SJCRH30 (cell line): ENCODE measurements at regions not wholly inside any gene's neighbourhood (a gene's known extent, or its start where the extent isn't known, plus 50 kb on each side); places are given as distances from the start of the nearest gene placed in this dataset.

Experiments
- DNase-seq, 2 experiments: peaks; one replicate each; pipeline ENCODE4 v3.0.0-alpha.2; 2015 to 2020
- H3K27ac ChIP-seq: fragments of 250-450 bp; sonication (Bioruptor Pico); 2 replicates; pipeline ENCODE4 v1.5.1; 2020; ENCODE audit warnings: mild to moderate bottlenecking, moderate library complexity
- H3K27me3 ChIP-seq: fragments of 250-450 bp; sonication (Bioruptor Pico); 2 replicates; pipeline ENCODE4 v1.5.1; 2020; ENCODE audit warnings: mild to moderate bottlenecking, moderate library complexity
- H3K36me3 ChIP-seq: fragments of 250-450 bp; sonication (Bioruptor Pico); 2 replicates; pipeline ENCODE4 v1.5.1; 2020; ENCODE audit warnings: mild to moderate bottlenecking, moderate library complexity
- H3K4me1 ChIP-seq: fragments of 250-450 bp; sonication (Bioruptor Pico); 2 replicates; pipeline ENCODE4 v1.5.1; 2020; ENCODE audit warnings: mild to moderate bottlenecking, moderate library complexity
- H3K4me3 ChIP-seq: fragments of 250-450 bp; sonication (Bioruptor Pico); 2 replicates; pipeline ENCODE4 v1.5.1; 2020; ENCODE audit warnings: mild to moderate bottlenecking, moderate library complexity
- H3K9me3 ChIP-seq: fragments of 250-450 bp; sonication (Bioruptor Pico); replicated peaks from 2 replicates; pipeline ENCODE4 v1.5.1; 2020; ENCODE audit warnings: mild to moderate bottlenecking, moderate library complexity

GRCh38 chr2:175396696-175397095 is 215.2 kb upstream of the ATP5MC3 start:
- no peaks in the 10 kb centered on the region for H3K36me3 ChIP-seq

GRCh38 chr2:175393851-175394250 is 212.3 kb upstream of the ATP5MC3 start:
- DNase-seq, result no peak
- Histone ChIP-seq H3K4me3 (no peak overlapping the region), H3K27me3 (no peaks in the 10 kb centered on the region), H3K9me3 (no peaks in the 10 kb centered on the region), H3K27ac (no peak overlapping the region), H3K4me1 (no peaks in the 10 kb centered on the region), H3K36me3 (no peaks in the 10 kb centered on the region)

More at GRCh38 chr2:175396696-175397095, 215.2 kb upstream of the ATP5MC3 start:
- Histone ChIP-seq H3K9me3 (no peaks in the 10 kb centered on the region), H3K4me3 (no peak overlapping the region), H3K27ac (no peak overlapping the region), H3K4me1 (no peaks in the 10 kb centered on the region), H3K27me3 (no peaks in the 10 kb centered on the region)
- no peak for DNase-seq

GRCh38 chr2:175383286-175383685 is 201.8 kb upstream of the ATP5MC3 start:
- Histone ChIP-seq H3K4me1 (no peaks in the 10 kb centered on the region), H3K27ac (no peak overlapping the region), H3K9me3 (no peaks in the 10 kb centered on the region), H3K36me3 (no peaks in the 10 kb centered on the region), H3K27me3 (no peaks in the 10 kb centered on the region), H3K4me3 (no peak overlapping the region)
- no peak for DNase-seq

GRCh38 chr2:175373729-175374128 is 192.2 kb upstream of the ATP5MC3 start:
- H3K4me3 ChIP-seq, result no peak overlapping the region
- H3K27me3 ChIP-seq, result 0 out of 2 replicates have a peak, but pooled peaks cover 5% of the 10 kb centered on the region
- H3K27ac ChIP-seq, result no peak overlapping the region
- no peaks in the 10 kb centered on the region for H3K36me3 ChIP-seq
- no peaks in the 10 kb centered on the region for H3K9me3 ChIP-seq
- no peaks in the 10 kb centered on the region for H3K4me1 ChIP-seq
- no peak for DNase-seq

GRCh38 chr2:175372704-175373701 is 191.5 kb upstream of the ATP5MC3 start:
- Histone ChIP-seq H3K27me3 (0 out of 2 replicates have a peak, but pooled peaks cover 5% of the 10 kb centered on the region), H3K4me3 (no peak overlapping the region), H3K4me1 (no peaks in the 10 kb centered on the region), H3K27ac (no peak overlapping the region), H3K36me3 (no peaks in the 10 kb centered on the region), H3K9me3 (no peaks in the 10 kb centered on the region)
- no peak for DNase-seq

- H3K36me3 ChIP-seq, result no peaks in the 10 kb centered on the region
- H3K9me3 ChIP-seq, result no peaks in the 10 kb centered on the region
- H3K27ac ChIP-seq, result no peak overlapping the region
- H3K4me3 ChIP-seq, result no peak overlapping the region
- H3K4me1 ChIP-seq, result no peaks in the 10 kb centered on the region
- peaks cover 7% of the 10 kb centered on the region; the same call in 1 of the 2 replicates for H3K27me3 ChIP-seq
- DNase-seq, result no peak
Observed at GRCh38 chr2:175371378-175371777, 189.9 kb upstream of the ATP5MC3 start.

- H3K9me3 ChIP-seq, result no peaks in the 10 kb centered on the region
- H3K27me3 ChIP-seq, result peaks cover 13% of the 10 kb centered on the region; the same call in 1 of the 2 replicates
- H3K36me3 ChIP-seq, result no peaks in the 10 kb centered on the region
- H3K27ac ChIP-seq, result no peak overlapping the region
- no peak overlapping the region for H3K4me3 ChIP-seq
- no peaks in the 10 kb centered on the region for H3K4me1 ChIP-seq
- DNase-seq, result peak; percentile 31 to 73
Observed at GRCh38 chr2:175366815-175367214, 185.3 kb upstream of the ATP5MC3 start.

- Histone ChIP-seq H3K4me1 (no peaks in the 10 kb centered on the region), H3K4me3 (no peak overlapping the region), H3K27me3 (peaks cover 17% of the 10 kb centered on the region; the same call in 1 of the 2 replicates), H3K9me3 (no peaks in the 10 kb centered on the region), H3K27ac (no peak overlapping the region), H3K36me3 (no peaks in the 10 kb centered on the region)
- DNase-seq, result peak in 1 of 2 experiments; percentile 11
Observed at GRCh38 chr2:175363699-175364098, 182.2 kb upstream of the ATP5MC3 start.

GRCh38 chr2:175362331-175362730 is 180.8 kb upstream of the ATP5MC3 start:
- Histone ChIP-seq H3K27ac (no peak overlapping the region), H3K36me3 (no peaks in the 10 kb centered on the region), H3K9me3 (no peaks in the 10 kb centered on the region), H3K27me3 (peaks cover 20% of the 10 kb centered on the region; the same call in 1 of the 2 replicates), H3K4me3 (no peak overlapping the region), H3K4me1 (no peaks in the 10 kb centered on the region)
- DNase-seq, result no peak

GRCh38 chr2:175359710-175360109 is 178.2 kb upstream of the ATP5MC3 start:
- H3K36me3 ChIP-seq, result no peaks in the 10 kb centered on the region
- no peak for DNase-seq
- H3K27me3 ChIP-seq, result peaks cover 15% of the 10 kb centered on the region; the same call in 1 of the 2 replicates
- no peaks in the 10 kb centered on the region for H3K9me3 ChIP-seq
- no peak overlapping the region for H3K27ac ChIP-seq
- H3K4me1 ChIP-seq, result no peaks in the 10 kb centered on the region
- H3K4me3 ChIP-seq, result no peak overlapping the region

GRCh38 chr2:175356901-175357300 is 175.4 kb upstream of the ATP5MC3 start:
- no peaks in the 10 kb centered on the region for H3K36me3 ChIP-seq
- no peaks in the 10 kb centered on the region for H3K9me3 ChIP-seq
- DNase-seq, result no peak
- H3K4me3 ChIP-seq, result no peak overlapping the region
- H3K27me3 ChIP-seq, result 0 out of 2 replicates have a peak, but pooled peaks cover 7% of the 10 kb centered on the region
- no peaks in the 10 kb centered on the region for H3K4me1 ChIP-seq
- no peak overlapping the region for H3K27ac ChIP-seq

- Histone ChIP-seq H3K9me3 (no peaks in the 10 kb centered on the region), H3K4me3 (no peak overlapping the region), H3K27ac (no peak overlapping the region), H3K27me3 (0 out of 2 replicates have a peak, but pooled peaks cover 3% of the 10 kb centered on the region), H3K36me3 (no peaks in the 10 kb centered on the region), H3K4me1 (no peaks in the 10 kb centered on the region)
- DNase-seq, result no peak
Observed at GRCh38 chr2:175355246-175355645, 173.7 kb upstream of the ATP5MC3 start.

GRCh38 chr2:175353275-175353674 is 171.8 kb upstream of the ATP5MC3 start:
- H3K4me3 ChIP-seq, result no peak overlapping the region

GRCh38 chr2:175351512-175351911 is 170.0 kb upstream of the ATP5MC3 start:
- H3K36me3 ChIP-seq, result no peaks in the 10 kb centered on the region
- no peaks in the 10 kb centered on the region for H3K9me3 ChIP-seq
- no peaks in the 10 kb centered on the region for H3K27me3 ChIP-seq
- H3K27ac ChIP-seq, result no peak overlapping the region
- no peak overlapping the region for H3K4me3 ChIP-seq
- H3K4me1 ChIP-seq, result no peaks in the 10 kb centered on the region
- DNase-seq, result no peak

More at GRCh38 chr2:175353275-175353674, 171.8 kb upstream of the ATP5MC3 start:
- Histone ChIP-seq H3K27me3 (0 out of 2 replicates have a peak, but pooled peaks cover under 1% of the 10 kb centered on the region), H3K27ac (no peak overlapping the region), H3K9me3 (no peaks in the 10 kb centered on the region), H3K36me3 (no peaks in the 10 kb centered on the region), H3K4me1 (no peaks in the 10 kb centered on the region)
- DNase-seq, result no peak

- H3K27me3 ChIP-seq, result no peaks in the 10 kb centered on the region
- no peak overlapping the region for H3K4me3 ChIP-seq
- no peaks in the 10 kb centered on the region for H3K4me1 ChIP-seq
- H3K36me3 ChIP-seq, result no peaks in the 10 kb centered on the region
- no peak for DNase-seq
- H3K27ac ChIP-seq, result no peak overlapping the region
- H3K9me3 ChIP-seq, result no peaks in the 10 kb centered on the region
Observed at GRCh38 chr2:175350105-175350504, 168.6 kb upstream of the ATP5MC3 start.
